HG03460 (cell line): ENCODE measurements at regions not wholly inside any gene's neighbourhood (a gene's known extent, or its start where the extent isn't known, plus 50 kb on each side); places are given as distances from the start of the nearest gene placed in this dataset.
"Not testable (repeated sequence)": the region's sequence is repeated elsewhere in the genome, so short reads cannot be mapped to it uniquely, and the experiment has no call there.

Experiments used
- ATAC-seq: cut with Tn5 transposase; IDR thresholded peaks from one replicate; pipeline ENCODE4 v1.9.1; 2021; ENCODE audit not compliant: unreplicated experiment

DNA sequence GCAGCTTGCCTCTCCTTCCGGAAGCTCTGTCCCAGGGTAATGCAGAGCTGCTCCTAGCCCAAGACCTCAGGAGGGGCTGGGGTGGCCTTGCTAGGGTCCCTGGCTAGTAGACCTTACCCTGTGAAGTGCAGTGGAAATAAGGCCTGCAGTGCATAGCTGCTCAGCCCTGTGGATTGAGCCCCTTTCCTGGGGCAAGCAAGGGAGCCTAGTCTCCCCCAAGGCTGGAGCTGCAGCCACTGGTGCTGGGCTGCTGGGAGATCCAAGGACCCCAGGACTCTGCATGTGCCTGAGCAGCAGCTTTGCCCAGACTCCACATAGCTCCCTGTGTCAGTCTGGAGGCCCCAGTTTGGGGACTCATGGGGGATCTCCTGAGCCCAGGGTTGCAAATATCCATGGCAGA, 57.9 kb downstream of the FANCF start:
- no peak for ATAC-seq

DNA sequence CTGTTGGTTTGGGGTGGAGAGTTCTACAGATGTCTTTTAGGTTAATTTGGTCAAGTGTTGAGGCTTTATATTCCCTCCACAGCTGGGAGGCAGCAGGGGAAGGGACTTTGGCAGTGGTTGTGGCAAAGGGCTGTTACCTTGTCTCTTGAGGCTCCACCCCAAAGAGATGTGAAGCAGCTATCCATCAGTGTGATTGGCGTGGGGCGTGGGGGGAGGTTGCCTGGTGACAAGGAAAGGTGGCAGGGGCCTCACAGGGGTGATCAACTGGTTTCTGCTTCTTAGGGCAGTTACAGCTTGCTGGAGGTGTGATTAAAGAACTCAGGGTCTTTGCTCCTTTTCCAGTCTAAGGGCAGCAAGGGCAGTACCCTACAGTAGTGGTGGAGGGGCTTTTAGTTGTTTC, 59.3 kb downstream of the FANCF start:
- ATAC-seq = no peak

DNA sequence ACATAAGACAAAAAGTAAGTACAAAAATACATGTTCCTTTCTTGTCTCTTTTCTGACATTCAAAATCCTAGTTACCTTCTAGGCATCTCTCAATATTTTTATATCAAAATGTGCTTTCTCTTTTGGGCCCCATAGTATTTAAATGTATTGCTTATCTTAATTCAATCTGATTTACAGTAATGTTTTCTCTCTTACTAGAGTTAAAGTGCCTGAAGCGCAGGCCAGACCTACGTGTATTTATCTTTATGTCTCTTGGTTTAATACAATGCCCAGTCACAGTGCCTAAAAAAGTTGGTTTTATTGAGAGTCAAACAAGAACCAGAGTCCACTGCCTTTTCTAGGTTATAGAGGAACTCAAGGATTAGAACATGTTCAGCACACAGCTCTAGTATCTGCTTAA, 64.3 kb downstream of the FANCF start:
- no peak for ATAC-seq

DNA sequence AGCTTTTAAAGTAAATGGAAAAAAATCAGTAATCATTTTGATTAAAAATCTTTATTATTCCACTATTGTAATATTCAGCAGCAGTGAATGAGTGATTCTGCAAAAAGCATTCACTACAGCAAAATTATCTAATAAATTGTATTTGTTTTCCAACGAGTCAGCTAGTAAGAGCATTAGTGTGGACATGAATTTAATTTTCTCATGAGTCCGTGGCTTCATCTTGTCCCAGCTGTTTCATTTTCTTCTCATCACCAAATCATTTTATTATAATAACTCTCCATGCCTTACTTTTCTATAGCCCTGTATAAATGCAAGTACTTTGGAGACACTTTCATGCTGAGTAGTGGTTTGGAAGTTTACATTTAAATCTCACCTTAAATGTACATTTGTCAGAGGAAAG, 66.2 kb downstream of the FANCF start:
- no peak for ATAC-seq

DNA sequence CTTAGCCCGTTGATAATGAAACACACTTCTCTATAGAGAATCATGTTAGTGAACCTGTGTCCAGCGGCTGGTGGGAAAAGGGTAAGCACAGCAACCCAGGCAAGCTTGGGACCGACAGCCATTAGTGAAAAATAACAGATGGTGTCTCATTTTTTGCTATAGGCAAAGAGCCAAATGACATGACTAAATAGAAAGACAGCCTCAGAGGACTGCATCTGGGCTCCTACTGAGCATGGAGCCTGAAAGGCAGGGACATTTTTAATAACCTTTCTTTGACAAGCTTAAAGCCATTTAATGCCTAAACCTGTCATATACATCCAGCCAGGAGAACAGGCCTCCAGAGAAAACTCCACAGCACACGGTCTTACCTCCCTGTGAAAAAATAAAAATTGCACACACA, 67.0 kb downstream of the FANCF start:
- ATAC-seq = no peak

DNA sequence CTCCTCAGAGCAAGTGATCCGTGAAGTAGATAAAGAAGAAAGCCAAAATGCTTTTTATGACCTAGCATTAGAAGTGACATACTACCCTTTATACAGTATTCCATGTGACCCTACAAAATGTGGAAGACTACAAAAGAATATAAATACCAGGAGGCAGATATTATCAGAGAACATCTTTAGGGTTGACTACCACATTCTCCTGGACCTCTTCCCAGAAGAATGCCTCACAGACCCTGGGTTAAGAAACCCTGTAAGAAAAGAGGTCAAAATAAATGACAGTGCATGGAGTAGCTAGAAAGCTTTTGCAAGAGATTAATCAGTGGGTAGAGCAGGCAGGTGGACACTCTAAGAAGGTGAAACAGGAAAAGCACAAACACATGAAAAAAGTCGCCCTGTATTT, 69.2 kb downstream of the FANCF start:
- ATAC-seq = no peak

DNA sequence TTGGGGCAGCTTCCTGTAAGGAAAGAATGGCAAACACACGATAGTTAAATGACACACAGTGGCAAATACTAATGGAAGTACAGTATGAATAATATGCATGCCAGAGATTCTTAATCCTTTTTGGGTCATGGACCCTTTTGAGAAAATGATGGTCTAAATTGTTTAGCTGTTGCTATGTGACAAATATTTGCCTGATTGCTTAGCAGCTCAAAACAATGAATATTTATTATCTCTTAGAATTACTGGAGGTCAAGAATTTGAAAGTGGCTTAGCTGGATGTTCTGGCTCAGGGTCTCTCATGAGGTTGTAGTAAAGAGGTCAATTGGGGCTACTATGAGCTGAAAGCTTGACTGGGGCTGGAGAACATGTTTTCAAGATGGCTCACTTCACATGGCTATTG, 69.7 kb downstream of the FANCF start:
- no peak for ATAC-seq

DNA sequence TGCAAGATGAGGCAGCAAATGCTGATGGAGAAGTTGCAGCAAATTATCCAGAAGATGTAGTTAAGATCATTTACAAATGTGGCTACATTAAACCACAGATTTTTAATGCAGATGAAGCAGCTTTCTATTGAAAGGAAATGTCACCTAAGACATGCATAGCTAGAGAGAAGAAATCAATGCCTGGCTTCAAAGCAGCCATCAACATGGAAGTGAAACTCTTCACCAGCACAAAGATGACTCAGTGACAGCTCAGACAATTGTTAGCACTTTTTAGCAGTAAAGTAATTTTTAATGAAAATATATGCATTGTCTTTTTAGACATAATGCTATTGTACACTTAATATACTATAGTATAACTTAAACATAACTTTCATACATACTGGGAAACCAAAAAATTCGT, 71.4 kb downstream of the FANCF start:
- ATAC-seq = peak; percentile 92

DNA sequence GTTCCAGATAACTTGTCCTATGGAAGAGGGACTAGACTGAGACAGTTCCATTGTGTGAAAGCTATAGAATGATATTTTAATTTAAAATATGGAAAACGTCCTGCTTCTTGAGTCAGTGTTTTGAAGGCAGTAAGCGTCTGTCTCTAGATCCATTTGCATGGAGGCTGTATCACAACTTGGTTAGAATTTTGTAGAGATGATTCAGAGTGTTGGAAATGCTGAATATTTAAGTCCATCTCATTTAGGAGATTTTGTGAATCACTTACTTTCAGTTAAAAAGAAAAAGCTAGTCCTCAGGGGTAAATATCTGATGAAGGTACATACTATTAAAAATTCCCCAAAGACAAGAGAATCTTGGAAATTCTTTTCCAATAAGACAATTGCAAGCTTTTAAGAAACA, 72.7 kb downstream of the FANCF start:
- ATAC-seq = no peak

DNA sequence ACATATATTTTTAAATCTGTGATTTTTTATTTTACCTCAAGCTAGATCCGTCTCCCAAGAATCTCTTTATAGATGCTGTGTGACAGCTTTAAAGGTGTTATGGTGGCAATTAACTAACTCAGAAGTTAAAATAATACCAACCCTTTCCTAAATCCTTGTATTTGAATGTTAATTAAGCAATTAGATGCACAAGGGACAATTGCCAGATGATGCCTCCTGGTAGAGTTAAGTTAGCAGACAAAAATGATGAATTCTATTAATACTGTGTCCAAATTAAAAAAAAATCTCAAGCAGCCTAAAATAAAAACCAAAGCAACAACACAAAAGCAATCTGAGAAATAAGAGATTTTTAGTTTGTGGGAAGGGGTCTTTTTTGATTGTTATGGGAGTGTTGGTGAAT, 78.9 kb downstream of the FANCF start:
- ATAC-seq = no peak

DNA sequence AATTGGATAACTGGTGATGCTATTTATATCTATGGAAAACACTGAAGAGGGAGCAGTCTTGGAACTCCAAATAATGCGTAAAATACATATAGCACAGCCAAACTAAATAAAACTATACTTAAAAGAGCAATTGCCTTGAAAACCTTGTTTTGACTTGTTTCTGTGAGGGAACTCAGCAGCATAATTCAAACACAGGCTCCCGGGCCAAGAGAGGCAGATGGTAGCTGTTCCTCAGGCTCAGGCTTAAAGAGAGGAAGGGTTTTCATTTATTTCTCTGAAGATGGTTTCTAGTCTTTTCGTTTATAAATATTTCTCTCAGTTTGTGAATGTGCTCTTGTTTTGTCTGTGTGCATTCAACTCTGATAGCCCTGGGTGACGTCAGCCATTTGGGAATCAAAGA, 82.4 kb downstream of the FANCF start:
- no peak for ATAC-seq

DNA sequence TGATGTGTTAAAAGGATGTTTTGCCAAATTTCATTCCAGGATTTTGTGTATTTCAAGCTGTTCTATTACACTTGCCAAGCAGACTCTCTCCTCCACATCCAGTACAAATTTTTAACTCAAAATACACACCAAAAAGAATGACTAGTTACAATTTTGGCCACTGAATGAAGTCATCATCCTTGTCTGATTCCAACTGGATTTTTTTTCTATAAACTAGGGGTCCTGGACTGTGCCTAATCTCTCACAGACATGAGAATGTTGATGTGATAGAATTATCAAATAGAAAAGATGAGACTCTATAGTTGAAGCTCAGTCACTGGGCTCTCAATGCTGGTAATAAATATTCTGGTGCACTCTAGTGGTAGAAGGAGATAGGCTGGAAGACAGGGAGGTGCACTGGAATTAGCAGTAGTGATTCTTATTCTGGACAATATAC, 85.8 kb downstream of the FANCF start:
- ATAC-seq = no peak

DNA sequence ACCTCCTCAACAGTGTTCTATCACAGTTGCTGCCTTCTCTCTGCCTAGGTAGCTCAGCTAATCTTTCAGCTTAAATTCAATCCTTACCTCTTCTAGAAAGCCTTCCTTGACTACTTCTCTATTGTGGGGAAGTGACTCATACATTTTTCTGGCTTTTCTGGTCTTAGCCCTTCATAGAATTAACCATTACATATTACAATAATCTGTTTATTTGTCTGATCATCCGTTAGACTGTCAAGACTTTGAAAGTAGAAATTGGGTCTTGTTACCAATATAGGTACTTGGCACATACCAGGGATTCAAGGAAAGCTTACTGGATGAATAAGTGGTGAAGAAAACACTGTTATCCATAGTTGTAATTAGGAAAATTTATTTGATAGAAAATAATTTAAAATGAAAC, 89.6 kb downstream of the FANCF start:
- no peak for ATAC-seq

DNA sequence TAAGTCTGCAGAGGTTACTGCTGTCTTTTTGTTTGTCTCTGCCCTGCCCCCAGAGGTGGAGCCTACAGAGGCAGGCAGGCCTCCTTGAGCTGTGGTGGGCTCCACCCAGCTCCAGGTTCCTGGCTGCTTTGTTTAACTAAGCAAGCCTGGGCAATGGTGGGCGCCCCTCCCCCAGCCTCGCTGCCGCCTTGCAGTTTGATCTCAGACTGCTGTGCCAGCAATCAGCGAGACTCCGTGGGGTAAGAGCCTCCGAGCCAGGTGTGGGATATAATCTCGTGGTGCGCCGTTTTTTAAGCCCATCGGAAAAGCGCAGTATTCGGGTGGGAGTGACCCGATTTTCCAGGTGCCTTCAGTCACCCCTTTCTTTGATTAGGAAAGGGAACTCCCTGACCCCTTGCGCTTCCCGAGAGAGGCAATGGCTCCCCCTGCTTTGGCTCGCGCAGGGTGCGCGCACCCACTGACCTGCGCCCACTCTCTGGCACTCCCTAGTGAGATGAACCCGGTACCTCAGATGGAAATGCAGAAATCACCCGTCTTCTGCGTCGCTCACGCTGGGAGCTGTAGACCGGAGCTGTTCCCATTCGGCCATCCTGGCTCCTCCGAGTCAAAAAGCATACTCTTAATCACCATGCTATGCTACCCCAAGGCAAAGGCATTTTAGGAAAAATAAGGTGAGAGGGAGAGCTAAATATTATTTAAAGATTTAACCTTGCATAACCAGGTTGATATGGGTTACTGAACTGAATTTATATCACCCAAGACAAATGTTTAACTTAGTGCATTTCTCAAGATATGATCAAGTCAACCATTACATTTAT, 96.8 kb downstream of the FANCF start:
- not testable (repeated sequence) for ATAC-seq

DNA sequence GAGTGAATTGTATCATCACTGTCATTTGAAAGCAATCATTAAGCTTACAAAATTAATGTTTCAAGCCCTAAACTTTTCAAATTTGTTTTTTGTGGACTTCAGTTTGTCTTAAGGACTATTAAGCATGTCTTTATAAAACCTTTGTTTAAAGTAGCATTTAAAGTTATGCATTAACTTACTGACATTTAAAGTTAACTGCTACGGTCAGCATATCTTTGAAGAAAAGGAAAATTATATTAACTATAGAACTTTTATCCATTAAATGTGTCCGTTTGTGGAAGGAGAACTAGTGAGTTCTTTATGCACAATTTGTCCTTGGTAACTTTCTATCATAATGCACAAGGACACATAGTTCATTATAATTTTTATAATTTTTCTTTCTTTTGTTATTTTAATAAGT, 103.4 kb downstream of the FANCF start:
- ATAC-seq = no peak

DNA sequence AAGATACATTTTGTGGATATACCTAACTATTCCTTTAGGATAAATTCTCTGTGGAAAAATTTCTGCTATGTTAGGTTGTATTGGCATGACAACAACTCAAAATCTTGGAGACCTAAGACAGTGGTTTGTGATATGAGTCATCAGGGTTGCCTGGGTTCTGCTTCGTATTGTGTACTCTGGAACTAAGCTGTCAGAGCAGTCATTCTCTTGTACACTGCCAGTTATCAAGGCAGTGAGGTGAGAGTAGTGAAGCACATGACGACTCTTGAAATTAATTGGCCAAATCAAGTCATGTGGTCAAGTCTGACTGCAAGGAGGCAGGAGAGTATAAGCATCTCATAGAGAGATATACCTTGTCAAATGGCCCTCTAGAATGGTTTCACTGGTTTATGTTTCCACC, 104.4 kb downstream of the FANCF start:
- ATAC-seq = no peak

DNA sequence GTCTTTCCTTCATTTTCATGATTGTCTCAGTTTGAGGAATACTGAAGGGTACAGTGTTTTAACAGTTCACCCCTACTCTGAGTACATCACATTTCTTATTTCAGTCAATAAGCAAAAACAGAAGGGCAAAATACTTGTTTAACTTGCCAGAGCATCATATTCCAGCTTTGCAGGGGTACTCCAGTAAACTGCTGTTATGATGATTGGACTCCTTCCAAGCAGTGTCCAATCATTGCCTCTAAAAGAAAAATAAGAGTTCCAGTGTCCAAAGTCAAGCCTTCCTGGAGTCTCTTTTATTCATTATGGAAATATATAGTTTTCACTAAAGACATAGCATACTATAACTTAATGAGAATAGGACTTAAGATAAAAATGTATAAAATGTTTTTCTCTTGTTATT, 105.1 kb downstream of the FANCF start:
- no peak for ATAC-seq

DNA sequence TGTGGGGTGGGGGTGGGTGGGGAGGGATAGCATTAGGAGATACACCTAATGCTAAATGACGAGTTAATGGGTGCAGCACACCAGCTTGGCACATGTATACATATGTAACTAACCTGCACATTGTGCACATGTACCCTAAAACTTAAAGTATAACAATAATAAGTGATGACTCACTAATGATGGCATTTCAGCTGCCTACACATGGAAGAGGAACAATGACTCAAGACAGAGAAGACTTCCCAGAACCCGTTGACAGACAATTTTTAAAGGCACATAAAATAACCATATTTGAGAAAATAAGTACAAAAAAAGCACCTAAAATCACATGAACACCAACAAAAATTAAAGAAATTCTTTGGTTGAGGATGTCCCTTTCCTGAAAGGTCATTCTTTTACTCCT, 107.3 kb downstream of the FANCF start:
- ATAC-seq = not testable (repeated sequence)

DNA sequence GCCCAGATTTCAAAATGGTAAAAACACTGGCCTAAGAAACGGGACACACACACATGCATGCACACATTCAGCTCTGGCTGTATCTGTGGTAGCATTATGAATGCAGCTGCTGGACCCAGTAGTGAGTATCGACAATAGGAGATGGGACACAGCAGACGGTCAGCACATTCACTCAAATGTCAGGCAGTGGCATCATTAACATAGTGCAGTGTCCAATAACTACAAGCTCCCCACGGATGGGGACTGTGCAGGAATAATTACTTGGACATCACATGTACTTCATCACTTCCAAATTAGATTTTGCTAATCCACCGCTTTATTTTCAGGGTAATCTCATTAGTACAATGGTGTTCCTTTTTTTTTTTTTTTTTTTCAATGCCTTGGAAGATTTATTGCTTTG, 109.5 kb downstream of the FANCF start:
- no peak for ATAC-seq

DNA sequence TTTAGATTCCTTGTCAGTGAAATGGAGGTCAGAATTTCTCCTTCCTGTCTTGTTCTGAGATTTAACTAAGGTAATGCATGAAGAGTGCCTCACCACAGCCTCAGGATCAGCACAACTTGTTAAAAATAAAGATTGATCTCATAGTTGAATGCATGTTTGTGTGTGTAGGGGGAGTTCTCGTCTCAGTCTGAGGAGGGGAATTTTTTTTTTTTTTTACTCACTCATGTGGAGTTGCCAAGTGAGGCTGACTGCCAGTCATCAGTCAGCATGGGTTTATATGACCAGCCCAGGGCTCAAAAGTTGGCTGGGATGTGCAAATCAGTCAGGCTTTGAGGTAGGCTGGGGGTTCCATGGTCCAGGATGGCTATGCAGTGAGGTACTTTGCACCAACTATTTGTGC, 113.2 kb downstream of the FANCF start:
- ATAC-seq = no peak

DNA sequence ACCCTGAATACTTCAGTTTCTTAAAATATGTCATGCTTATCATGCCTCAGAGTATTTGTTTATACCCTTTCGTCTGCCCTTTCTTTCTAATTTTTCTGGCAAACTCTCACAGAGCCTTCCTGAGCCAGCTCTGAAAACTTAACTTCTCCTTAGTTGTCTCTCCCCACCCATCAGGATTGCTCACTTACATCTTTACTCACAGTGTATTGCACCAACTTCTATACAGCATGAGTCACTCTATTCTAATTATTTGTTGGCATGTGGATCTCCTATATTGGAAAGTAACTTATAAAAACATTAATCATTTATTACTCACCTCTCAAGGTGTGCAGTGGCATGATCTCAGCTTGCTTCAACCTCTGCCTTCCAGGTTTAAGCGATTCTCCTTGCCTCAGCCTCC, 114.9 kb downstream of the FANCF start:
- ATAC-seq = no peak

DNA sequence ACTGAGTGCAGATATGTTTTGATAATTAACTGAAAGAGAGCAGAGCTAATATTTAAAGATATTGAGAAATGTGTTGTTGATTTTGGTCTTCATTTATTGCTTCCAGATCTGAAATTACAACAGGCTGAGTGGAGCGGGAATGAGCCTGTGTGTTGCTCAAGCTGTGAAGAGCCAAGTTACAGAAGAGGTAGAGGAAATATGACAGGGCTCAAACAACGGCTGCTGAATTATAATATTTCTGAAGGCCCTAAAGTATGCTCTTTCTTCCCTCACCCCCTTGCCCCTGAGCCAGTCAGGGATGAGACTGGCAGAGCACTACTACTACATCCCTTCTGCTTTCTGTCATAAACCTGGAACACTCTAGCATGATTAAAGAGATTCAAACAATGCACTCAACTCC, 115.6 kb downstream of the FANCF start:
- ATAC-seq = no peak

DNA sequence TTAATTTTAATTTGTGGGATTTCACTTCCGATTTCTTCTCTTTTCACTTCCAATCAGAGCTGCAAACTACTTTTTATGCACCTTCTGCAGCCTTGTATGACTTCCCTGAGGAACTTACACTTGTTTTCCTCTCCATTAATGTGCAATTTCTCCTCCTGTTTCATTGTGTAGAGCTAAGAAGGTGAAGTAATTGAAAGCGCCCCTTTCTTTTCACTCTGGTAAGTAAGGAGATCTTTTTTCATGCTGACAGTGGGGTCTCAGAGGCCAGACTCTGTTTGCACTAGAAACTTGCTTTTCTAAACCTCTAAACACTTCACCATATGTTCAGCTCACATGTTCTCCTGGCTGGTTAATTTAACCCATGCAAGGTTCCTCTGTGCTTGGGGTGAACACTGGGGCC, 117.0 kb downstream of the FANCF start:
- no peak for ATAC-seq
